ENCODE measurements at regions not wholly inside any gene's neighbourhood (a gene's known extent, or its start where the extent isn't known, plus 50 kb on each side); places are given as distances from the start of the nearest gene placed in this dataset.
A peak's percentile ranks its signal among the peaks of the same experiment; 100 is the strongest.

DNA sequence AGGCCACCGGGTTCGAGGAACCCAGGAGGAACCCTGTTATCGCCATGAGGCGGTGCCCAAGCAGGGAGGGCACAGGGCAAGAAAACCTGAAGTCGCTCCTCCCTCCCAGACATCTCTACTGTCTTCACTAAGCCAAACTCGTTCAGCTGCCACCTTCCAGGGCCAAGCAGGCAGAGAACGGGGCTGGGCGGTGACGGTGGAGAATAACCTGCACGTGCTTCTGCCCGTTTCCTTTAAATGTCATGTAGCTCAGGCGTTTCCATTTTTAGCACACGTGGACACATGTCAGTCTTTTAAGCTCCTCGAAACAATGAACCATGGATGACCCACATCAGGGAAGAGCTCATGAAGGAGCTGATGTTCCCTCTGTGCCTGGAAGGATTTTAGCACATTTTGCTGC, 124.3 kb upstream of the KLF6 start:
- Histone ChIP-seq H3K27ac (ENCODE audit: low read depth, low read length) (no peak overlapping the region), H3K27me3 (ENCODE audit: control insufficient read depth in 2 of 2, insufficient read depth in 2 of 2, low read length in 2 of 2) (no peaks in the 10 kb centered on the region), H3K9me3 (ENCODE audit: control insufficient read depth in 2 of 3, low read length in 3 of 3) (no peaks in the 10 kb centered on the region), H3K4me3 (ENCODE audit: low read length) (no peak overlapping the region), H3K36me3 (ENCODE audit: control insufficient read depth in 2 of 3, insufficient read depth in 3 of 3, low read length in 3 of 3) (no peaks in the 10 kb centered on the region), H3K4me1 (ENCODE audit: control insufficient read depth in 2 of 2, insufficient read depth in 2 of 2, low read length in 2 of 2) (no peaks in the 10 kb centered on the region)
- ChIA-PET POLR2A (no interaction called here), CTCF (no interaction called here)
- Mint-ChIP-seq H3K4me3 (no peak overlapping the region), H3K4me1 (peaks cover 0 to 6% (median 0%) of the 10 kb centered on the region in 7 donors), H3K27me3 (no peaks in the 10 kb centered on the region), H3K27ac (no peak overlapping the region), H3K36me3 (peaks cover 0 to 6% (median 0%) of the 10 kb centered on the region in 5 donors), H3K9me3 (peaks cover 0 to 12% (median 0%) of the 10 kb centered on the region in 11 donors)
- no peak for ATAC-seq
- DNase-seq: no peak
- intact Hi-C loops (cut with micrococcal nuclease): no loop called here

GRCh38 chr10:3908183-3908582, 123.2 kb upstream of the KLF6 start:
- H3K27ac Mint-ChIP-seq: no peak overlapping the region
- POLR2A ChIA-PET: no interaction called here
- H3K4me1 ChIP-seq (ENCODE audit: control insufficient read depth in 2 of 2, insufficient read depth in 2 of 2, low read length in 2 of 2): no peaks in the 10 kb centered on the region

DNA sequence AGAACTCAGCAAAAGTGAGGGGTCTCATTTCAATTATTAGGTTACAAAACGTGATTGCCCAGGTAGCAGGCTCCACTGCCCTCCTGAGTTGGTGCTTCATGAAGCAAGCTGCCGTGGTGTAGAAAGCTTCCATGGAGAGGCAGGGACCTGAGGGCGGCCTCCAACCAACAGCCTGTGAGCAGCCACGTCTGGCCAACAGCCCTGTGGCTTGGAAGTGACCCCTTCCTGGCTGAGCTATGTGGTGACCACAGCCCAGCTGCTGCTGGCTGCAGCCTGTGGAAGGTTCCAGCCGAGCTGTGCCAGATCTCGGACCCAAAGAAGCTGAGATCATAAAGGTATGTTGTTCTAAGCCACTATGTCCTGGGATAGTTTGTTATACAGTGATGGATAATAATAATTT, 122.5 kb upstream of the KLF6 start:
- H3K9me3 ChIP-seq (ENCODE audit: control insufficient read depth in 2 of 3, low read length in 3 of 3): no peaks in the 10 kb centered on the region
- no peak overlapping the region for H3K4me3 ChIP-seq (ENCODE audit: low read length)
- peaks cover 0 to 6% of the 10 kb centered on the region in 2 donors for H3K4me1 ChIP-seq (ENCODE audit: control insufficient read depth in 2 of 2, insufficient read depth in 2 of 2, low read length in 2 of 2)
- Mint-ChIP-seq H3K27me3 (no peaks in the 10 kb centered on the region), H3K27ac (no peak overlapping the region), H3K4me1 (peaks cover 0 to 14% (median 0%) of the 10 kb centered on the region in 7 donors), H3K36me3 (peaks cover 0 to 7% (median 0%) of the 10 kb centered on the region in 5 donors), H3K4me3 (no peak overlapping the region), H3K9me3 (peaks cover 0 to 13% (median 0%) of the 10 kb centered on the region in 11 donors)
- intact Hi-C loops (cut with micrococcal nuclease): no loop called here
- H3K36me3 ChIP-seq (ENCODE audit: control insufficient read depth in 2 of 3, insufficient read depth in 3 of 3, low read length in 3 of 3): no peaks in the 10 kb centered on the region
- ATAC-seq (no peak), DNase-seq (no peak)
- ChIA-PET CTCF (no interaction called here), POLR2A (interaction anchor here (0.6 kb wide), 1 partner anchor 99 kb away, joined by 4 read pairs; no protein-coding TSS in a partner anchor)
- no peak overlapping the region for H3K27ac ChIP-seq (ENCODE audit: low read depth, low read length)
- no peaks in the 10 kb centered on the region for H3K27me3 ChIP-seq (ENCODE audit: control insufficient read depth in 2 of 2, insufficient read depth in 2 of 2, low read length in 2 of 2)

More at GRCh38 chr10:3908183-3908582, 123.2 kb upstream of the KLF6 start:
- CTCF ChIA-PET: no interaction called here
- ATAC-seq: no peak
- Mint-ChIP-seq H3K4me1 (peaks cover 0 to 10% (median 0%) of the 10 kb centered on the region in 7 donors), H3K27me3 (no peaks in the 10 kb centered on the region), H3K9me3 (peaks cover 0 to 13% (median 0%) of the 10 kb centered on the region in 11 donors), H3K4me3 (no peak overlapping the region), H3K36me3 (peaks cover 0 to 6% (median 0%) of the 10 kb centered on the region in 5 donors)
- DNase-seq: no peak
- Histone ChIP-seq H3K27me3 (ENCODE audit: control insufficient read depth in 2 of 2, insufficient read depth in 2 of 2, low read length in 2 of 2) (no peaks in the 10 kb centered on the region), H3K36me3 (ENCODE audit: control insufficient read depth in 2 of 3, insufficient read depth in 3 of 3, low read length in 3 of 3) (no peaks in the 10 kb centered on the region), H3K9me3 (ENCODE audit: control insufficient read depth in 2 of 3, low read length in 3 of 3) (no peaks in the 10 kb centered on the region), H3K4me3 (ENCODE audit: low read length) (no peak overlapping the region), H3K27ac (ENCODE audit: low read depth, low read length) (no peak overlapping the region)
- intact Hi-C loops (cut with micrococcal nuclease): no loop called here

DNA sequence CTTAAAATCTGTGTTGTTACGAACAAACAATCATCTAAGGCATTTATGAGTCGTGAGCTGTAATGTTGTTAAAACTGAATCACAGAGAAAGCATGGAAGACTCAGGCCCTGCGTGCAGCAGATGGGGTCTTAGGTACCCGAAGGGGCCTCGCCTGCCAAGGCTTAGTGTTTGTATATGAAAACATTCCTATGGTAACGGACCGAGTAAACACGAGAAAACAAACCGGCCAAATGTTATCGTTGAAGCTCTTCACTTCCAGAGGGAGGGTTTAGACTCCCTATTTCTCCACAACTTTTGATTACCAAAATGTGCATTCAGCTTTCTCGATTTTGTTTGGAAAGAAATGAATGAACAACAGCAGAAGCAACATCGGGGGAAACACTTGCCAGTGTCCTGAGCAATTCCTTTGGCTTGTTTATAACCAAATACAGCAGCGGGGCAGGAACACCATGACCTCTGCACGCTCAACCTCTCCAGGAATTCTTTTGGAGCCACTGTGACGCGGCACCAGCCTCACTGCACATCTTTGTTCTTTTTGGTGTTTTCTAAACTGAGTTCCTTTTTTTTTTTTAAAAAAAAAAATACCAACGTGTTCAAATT, 121.6 kb upstream of the KLF6 start:
- Histone ChIP-seq H3K4me1 (ENCODE audit: control insufficient read depth in 2 of 2, insufficient read depth in 2 of 2, low read length in 2 of 2) (peaks cover 0 to 15% of the 10 kb centered on the region in 2 donors), H3K4me3 (ENCODE audit: low read length) (no peak overlapping the region), H3K27me3 (ENCODE audit: control insufficient read depth in 2 of 2, insufficient read depth in 2 of 2, low read length in 2 of 2) (no peaks in the 10 kb centered on the region), H3K27ac (ENCODE audit: low read depth, low read length) (no peak overlapping the region), H3K9me3 (ENCODE audit: control insufficient read depth in 2 of 3, low read length in 3 of 3) (no peaks in the 10 kb centered on the region), H3K36me3 (ENCODE audit: control insufficient read depth in 2 of 3, insufficient read depth in 3 of 3, low read length in 3 of 3) (no peaks in the 10 kb centered on the region)
- ATAC-seq (no peak), DNase-seq (no peak)
- H3K9me3 Mint-ChIP-seq: peaks cover 0 to 13% (median 0%) of the 10 kb centered on the region in 11 donors
- H3K27me3 Mint-ChIP-seq: no peaks in the 10 kb centered on the region
- peaks cover 0 to 23% (median 0%) of the 10 kb centered on the region in 7 donors for H3K4me1 Mint-ChIP-seq
- H3K4me3 Mint-ChIP-seq: no peak overlapping the region
- peaks cover 0 to 7% (median 0%) of the 10 kb centered on the region in 5 donors for H3K36me3 Mint-ChIP-seq
- peak overlapping the region in 1 of 9 donors; percentile 5 for H3K27ac Mint-ChIP-seq
- ChIA-PET POLR2A (interaction anchor here (0.6 kb wide), 1 partner anchor 98 kb away, joined by 4 read pairs; no protein-coding TSS in a partner anchor), CTCF (no interaction called here)
- intact Hi-C loops (cut with micrococcal nuclease): no loop called here

GRCh38 chr10:3904419-3904960, 119.5 kb upstream of the KLF6 start:
- Mint-ChIP-seq H3K4me1 (peaks cover 0 to 32% (median 4%) of the 10 kb centered on the region in 7 donors), H3K27me3 (no peaks in the 10 kb centered on the region), H3K9me3 (peaks cover 0 to 13% (median 0%) of the 10 kb centered on the region in 11 donors), H3K36me3 (peaks cover 0 to 12% (median 0%) of the 10 kb centered on the region in 5 donors), H3K4me3 (no peak overlapping the region), H3K27ac (peak overlapping the region in 3 of 9 donors; percentile 1 to 50 (median 34))
- no peaks in the 10 kb centered on the region for H3K9me3 ChIP-seq (ENCODE audit: control insufficient read depth in 2 of 3, low read length in 3 of 3)
- H3K36me3 ChIP-seq (ENCODE audit: control insufficient read depth in 2 of 3, insufficient read depth in 3 of 3, low read length in 3 of 3): no peaks in the 10 kb centered on the region
- H3K4me1 ChIP-seq (ENCODE audit: control insufficient read depth in 2 of 2, insufficient read depth in 2 of 2, low read length in 2 of 2): peaks cover 0 to 16% of the 10 kb centered on the region in 2 donors
- CTCF ChIA-PET: no interaction called here
- no peak overlapping the region for H3K4me3 ChIP-seq (ENCODE audit: low read length)
- no peaks in the 10 kb centered on the region for H3K27me3 ChIP-seq (ENCODE audit: control insufficient read depth in 2 of 2, insufficient read depth in 2 of 2, low read length in 2 of 2)
- H3K27ac ChIP-seq (ENCODE audit: low read depth, low read length): no peak overlapping the region
- DNase-seq: no peak
- POLR2A ChIA-PET: no interaction called here
- no peak for ATAC-seq
- intact Hi-C loops (cut with micrococcal nuclease): no loop called here

- H3K27ac ChIP-seq (ENCODE audit: low read depth, low read length): no peak overlapping the region
- DNase-seq: no peak
- intact Hi-C loops (cut with micrococcal nuclease): loop anchor here (2.0 kb wide), 2 partner anchors 32 to 46 kb away; no protein-coding TSS in a partner anchor
- H3K9me3 Mint-ChIP-seq: peaks cover 0 to 13% (median 0%) of the 10 kb centered on the region in 11 donors
- peaks cover 0 to 16% of the 10 kb centered on the region in 2 donors for H3K4me1 ChIP-seq (ENCODE audit: control insufficient read depth in 2 of 2, insufficient read depth in 2 of 2, low read length in 2 of 2)
- ATAC-seq: peak; percentile 24
- H3K27me3 ChIP-seq (ENCODE audit: control insufficient read depth in 2 of 2, insufficient read depth in 2 of 2, low read length in 2 of 2): no peaks in the 10 kb centered on the region
- peaks cover 0 to 13% (median 0%) of the 10 kb centered on the region in 5 donors for H3K36me3 Mint-ChIP-seq
- no peaks in the 10 kb centered on the region for H3K9me3 ChIP-seq (ENCODE audit: control insufficient read depth in 2 of 3, low read length in 3 of 3)
- CTCF ChIA-PET: interaction anchor here (0.6 kb wide), 1 partner anchor 78 kb away, joined by 5 read pairs; no protein-coding TSS in a partner anchor
- no peaks in the 10 kb centered on the region for H3K27me3 Mint-ChIP-seq
- POLR2A ChIA-PET: interaction anchor here (2.1 kb wide), 1 partner anchor 117 kb away, joined by 4 read pairs; the partner anchor contains the start of gene KLF6
- no peaks in the 10 kb centered on the region for H3K36me3 ChIP-seq (ENCODE audit: control insufficient read depth in 2 of 3, insufficient read depth in 3 of 3, low read length in 3 of 3)
- H3K4me1 Mint-ChIP-seq: peaks cover 0 to 35% (median 4%) of the 10 kb centered on the region in 7 donors
- H3K27ac Mint-ChIP-seq: peak overlapping the region in 2 of 9 donors; percentile 2 to 61
- H3K4me3 Mint-ChIP-seq: no peak overlapping the region
- H3K4me3 ChIP-seq (ENCODE audit: low read length): no peak overlapping the region
Observed at GRCh38 chr10:3902809-3903410, 117.9 kb upstream of the KLF6 start.

Measured in naive thymus-derived CD4-positive, alpha-beta T cell (primary cell).